SK-MEL-5 (cell line): ENCODE measurements at regions not wholly inside any gene's neighbourhood (a gene's known extent, or its start where the extent isn't known, plus 50 kb on each side); places are given as distances from the start of the nearest gene placed in this dataset.
"Not testable (repeated sequence)": the region's sequence is repeated elsewhere in the genome, so short reads cannot be mapped to it uniquely, and the experiment has no call there.

Source experiments
- DNase-seq: peaks from one replicate; pipeline ENCODE4 v3.0.0-alpha.2; 2016; ENCODE audit warnings: low read depth, low spot score
- in situ Hi-C: cut with HindIII; loops from 2 replicates; pipeline ENCODE4 v1.10.0; 2016; ENCODE audit warnings: low sequenced_read_pairs, high pct_unique_total_duplicates, low pct_unique_long_range_greater_than_20kb

DNA sequence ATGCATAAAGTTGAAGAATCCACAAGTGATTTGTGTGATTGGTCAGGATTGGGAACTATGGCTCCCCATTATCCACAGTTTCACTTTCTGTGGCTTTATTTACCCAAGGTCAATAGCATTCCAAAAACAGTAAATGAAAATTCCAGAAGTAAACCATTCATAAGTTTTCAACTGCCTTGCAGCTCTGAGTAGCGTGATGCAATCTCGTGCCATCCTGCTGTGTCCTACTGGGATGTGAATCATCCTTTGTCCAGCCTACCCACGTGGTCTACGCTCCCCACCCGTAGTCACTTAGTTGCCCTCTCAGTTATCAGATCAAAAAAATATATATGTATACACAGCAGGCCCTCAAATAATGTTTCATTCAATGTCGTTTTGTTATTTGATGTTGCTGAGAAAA lies 89.0 kb upstream of the DLGAP1 start:
- peak; percentile 88 for DNase-seq
- in situ Hi-C loops = no loop called here

DNA sequence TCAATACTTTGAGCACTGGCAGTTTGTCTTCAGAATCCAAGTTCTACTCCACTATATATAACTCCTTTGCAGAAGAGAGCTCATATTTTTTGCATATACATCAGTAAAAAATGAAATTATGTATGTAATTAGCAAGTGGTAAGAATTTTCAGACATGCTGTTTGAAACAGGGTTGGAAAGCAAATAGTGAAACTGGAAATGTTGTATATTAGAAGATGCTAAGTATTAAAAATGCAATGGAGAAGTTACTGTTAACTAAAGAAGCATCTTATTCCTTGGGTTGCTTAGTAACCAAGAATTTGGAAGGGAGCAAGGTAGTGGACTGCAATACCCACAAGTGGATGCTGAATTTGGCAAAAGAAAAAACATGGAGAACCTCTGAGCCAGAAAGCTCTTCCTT lies 88.6 kb upstream of the DLGAP1 start:
- DNase-seq = no peak
- in situ Hi-C loops = no loop called here

DNA sequence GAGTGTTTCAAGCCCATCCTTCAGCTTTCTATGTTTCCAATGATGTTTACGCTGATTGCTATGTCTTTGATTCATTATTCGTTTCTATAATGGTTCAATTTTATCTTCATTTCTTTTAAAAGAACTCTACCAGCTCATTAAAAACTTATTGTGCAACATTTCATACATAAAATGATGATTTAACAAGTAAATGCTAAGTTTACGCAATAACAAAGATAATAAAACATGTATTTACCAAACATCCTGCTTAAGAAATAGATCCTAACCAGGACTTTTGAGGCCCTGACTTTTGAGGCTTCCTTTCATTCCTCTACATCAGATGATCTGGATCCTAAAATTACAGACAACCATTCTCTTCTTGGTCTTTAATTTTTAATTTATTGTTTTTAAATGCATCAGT lies 86.5 kb upstream of the DLGAP1 start:
- in situ Hi-C loops = no loop called here
- no peak for DNase-seq

DNA sequence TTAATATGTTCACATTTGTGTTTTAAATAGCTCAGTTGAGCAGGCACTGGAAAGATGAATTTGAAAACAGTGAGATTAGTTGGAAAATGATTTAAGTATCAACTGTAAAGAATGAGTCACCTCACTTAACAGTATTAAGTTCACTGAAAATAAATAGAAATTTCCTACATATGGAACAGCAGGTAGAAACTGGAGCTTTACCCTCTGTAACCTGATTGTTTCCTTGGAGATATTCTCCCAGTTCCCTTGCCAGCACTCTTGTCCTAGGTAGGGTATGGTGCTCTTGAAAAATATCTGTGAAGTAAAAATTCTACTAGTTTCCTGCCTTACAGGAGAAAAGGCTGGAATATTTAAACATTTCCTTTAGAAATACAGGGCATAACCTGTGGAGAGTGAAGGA lies 81.3 kb upstream of the DLGAP1 start:
- in situ Hi-C loops = no loop called here
- DNase-seq = no peak

DNA sequence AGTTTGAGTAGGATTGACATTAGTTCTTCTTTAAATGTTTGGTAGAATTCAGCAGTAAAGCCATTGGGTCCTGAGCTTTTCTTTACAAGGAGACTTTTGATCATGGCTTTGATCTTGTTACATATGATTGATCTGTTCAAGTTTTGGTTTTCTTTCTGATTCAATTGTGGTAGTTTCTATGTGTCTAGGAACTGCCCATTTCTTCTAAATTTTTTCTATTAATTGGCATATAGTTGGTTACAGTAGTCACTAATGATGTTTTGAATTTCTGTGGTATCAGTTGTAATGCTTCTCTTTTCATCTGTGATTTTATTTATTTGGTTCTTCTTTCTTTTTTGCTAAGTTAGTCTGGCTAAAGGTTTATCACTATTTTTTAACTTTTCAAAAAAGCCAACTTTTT lies 73.3 kb upstream of the DLGAP1 start:
- no peak for DNase-seq
- in situ Hi-C loops = no loop called here

DNA sequence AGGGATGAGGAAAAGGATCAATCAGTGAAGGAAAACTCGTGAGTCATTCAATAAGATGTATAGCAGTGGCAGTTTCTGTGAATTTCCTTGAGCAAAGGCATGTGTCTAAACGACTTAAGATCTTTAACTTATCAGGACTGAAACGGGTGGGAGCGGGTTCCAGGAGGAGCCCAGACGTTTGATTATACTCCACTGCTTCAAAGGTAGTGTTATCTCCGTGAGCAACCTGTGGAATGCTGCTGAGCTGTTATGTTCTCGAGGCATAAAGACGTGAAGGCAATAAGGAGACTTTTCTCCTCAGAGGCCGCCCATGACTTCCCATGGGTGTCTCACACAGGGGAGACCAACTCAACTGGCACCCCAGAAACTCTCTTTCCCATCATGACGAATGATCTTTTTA lies 72.7 kb upstream of the DLGAP1 start:
- in situ Hi-C loops = not testable (repeated sequence)

DNA sequence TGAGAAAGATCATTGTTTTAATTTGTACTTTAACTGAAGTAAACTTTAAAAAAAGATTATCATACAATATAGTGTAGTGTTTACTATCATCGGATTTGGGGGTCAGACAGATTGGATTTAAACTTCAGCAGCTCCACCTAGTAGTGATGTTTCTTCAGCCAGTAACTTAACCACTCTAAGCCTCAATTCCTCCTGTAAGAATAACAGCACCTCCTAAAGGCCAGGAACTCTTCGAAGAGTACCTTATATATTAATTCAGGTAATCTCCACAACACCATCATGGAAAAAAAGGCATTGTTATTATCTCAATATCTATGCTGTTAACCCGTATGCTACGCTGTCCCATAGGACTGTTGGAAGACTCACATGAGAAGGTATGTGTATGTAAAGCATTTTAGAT lies 69.0 kb upstream of the DLGAP1 start:
- peak; percentile 46 for DNase-seq
- in situ Hi-C loops = no loop called here

More for the DNA sequence above, 72.7 kb upstream of the DLGAP1 start:
- not testable (repeated sequence) for DNase-seq

DNA sequence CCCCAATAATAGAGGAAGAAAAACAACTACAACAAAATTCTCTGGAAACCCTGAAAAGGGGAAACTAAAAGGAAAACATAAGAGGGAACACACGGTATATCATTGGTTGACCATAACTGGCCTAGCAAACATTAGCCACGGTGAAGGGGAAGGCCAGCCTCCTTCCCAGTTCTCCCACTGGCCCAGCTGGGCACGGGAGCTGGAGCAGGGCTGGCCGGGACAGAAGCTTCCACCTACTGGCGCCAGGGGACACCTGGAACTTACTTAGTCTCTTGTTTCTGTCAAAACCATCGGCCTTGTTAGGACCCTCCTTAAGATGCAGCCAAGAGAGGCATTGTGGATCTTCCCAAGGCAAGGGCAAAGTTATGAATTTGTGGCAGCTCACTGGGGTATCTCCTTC lies 56.1 kb upstream of the DLGAP1 start:
- no peak for DNase-seq
- in situ Hi-C loops = no loop called here

DNA sequence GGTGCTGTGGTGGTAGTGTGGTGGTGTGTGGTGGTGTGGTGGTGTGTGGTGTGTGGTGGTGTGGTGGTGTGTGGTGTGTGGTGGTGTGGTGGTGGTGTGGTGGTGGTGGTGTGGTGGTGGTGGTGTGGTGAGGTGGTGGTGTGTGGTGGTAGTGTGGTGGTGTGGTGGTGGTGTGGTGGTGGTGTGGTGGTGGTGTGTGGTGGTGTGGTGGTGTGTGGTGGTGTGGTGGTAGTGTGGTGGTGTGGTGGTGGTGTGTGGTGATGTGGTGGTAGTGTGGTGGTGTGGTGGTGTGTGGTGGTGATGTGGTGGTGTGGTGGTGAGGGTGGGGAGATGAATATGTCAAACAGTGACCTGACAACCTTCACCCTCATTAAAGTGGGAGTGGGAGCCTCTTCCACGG lies 55.6 kb upstream of the DLGAP1 start:
- no peak for DNase-seq
- in situ Hi-C loops = no loop called here

DNA sequence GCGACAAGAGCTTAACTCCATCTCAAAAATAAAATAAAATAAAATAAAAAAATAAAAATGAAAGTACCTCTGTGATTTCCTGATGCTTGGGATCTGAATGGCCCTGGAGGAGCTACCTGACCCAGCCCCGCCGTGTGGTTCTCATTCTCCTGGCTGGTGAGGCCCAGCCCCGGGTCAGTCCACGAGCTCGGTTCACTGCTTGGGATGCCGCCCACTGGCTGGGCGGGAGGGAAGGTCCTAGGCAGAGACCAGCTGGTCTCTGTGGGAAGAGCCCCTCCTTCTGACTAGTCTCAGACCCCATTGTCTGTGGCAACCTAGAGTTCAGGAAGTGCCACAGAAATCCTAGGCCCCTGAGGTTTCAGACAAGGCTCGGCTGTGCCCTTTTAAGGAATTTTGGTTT lies 55.1 kb upstream of the DLGAP1 start:
- DNase-seq = no peak
- in situ Hi-C loops = no loop called here
